HCT116 (cell line): ENCODE measurements at regions not wholly inside any gene's neighbourhood (a gene's known extent, or its start where the extent isn't known, plus 50 kb on each side); places are given as distances from the start of the nearest gene placed in this dataset.

Source experiments
- CTCF ChIP-seq, 3 experiments: fragments of 200-600 bp in 1 of 3; sonication (generic) in 1 of 3; IDR thresholded peaks in 2 of 3; conservative IDR thresholded peaks in 1 of 3; 2 replicates each; pipeline ENCODE4 v1.5.1; 2012 to 2017; ENCODE audit warnings: low read depth in 2 of 3, low read length in 2 of 3, antibody characterized with exemption in 1 of 3, borderline replicate concordance in 1 of 3, control low read depth in 1 of 3, mild to moderate bottlenecking in 1 of 3, mixed read lengths in 1 of 3, mixed run types in 1 of 3, moderate library complexity in 1 of 3; ENCODE audit not compliant: insufficient read depth in 1 of 3
- EGR1 ChIP-seq: IDR thresholded peaks from 2 replicates; pipeline ENCODE4 v1.6.1; 2012; ENCODE audit warnings: low read depth
- EZH2 ChIP-seq: fragments of 200-600 bp; sonication (generic); IDR thresholded peaks from 2 replicates; pipeline ENCODE4 v1.6.1; 2017; ENCODE audit warnings: antibody characterized with exemption, mixed run types
- EZH2phosphoT487 ChIP-seq: fragments of 200-600 bp; IDR thresholded peaks from 2 replicates; pipeline ENCODE4 v1.6.1; 2018; ENCODE audit warnings: antibody characterized with exemption, borderline replicate concordance
- JUND ChIP-seq: IDR thresholded peaks from 2 replicates; pipeline ENCODE4 v1.6.1; 2012
- POLR2A ChIP-seq: IDR thresholded peaks from 2 replicates; pipeline ENCODE4 v1.7.0; 2011; ENCODE audit warnings: borderline replicate concordance; ENCODE audit not compliant: insufficient read depth, insufficient read length; ENCODE audit errors: extremely low read depth
- RAD21 ChIP-seq: IDR thresholded peaks from 2 replicates; pipeline ENCODE4 v1.6.1; 2012; ENCODE audit warnings: low read depth, mild to moderate bottlenecking
- SIN3A ChIP-seq: IDR thresholded peaks from 2 replicates; pipeline ENCODE4 v1.6.1; 2012; ENCODE audit warnings: low read depth
- TCF7L2 ChIP-seq: IDR thresholded peaks from 2 replicates; pipeline ENCODE4 v1.7.0; 2011; ENCODE audit warnings: borderline replicate concordance, inconsistent platforms; ENCODE audit not compliant: insufficient read depth, insufficient read length; ENCODE audit errors: extremely low read depth

- TF ChIP-seq EZH2 (no peak), EGR1 (no peak), POLR2A (no peak), RAD21 (no peak), CTCF (IDR thresholded peaks at IDR 0.05 in 2 of 3, conservative IDR thresholded peaks at IDR 0.05 in 1 of 3; ENCODE audit: borderline replicate concordance in 1 of 3, insufficient read depth in 1 of 3, low read depth in 2 of 3, low read length in 2 of 3) (no peak), EZH2phosphoT487 (no peak), SIN3A (no peak), TCF7L2 (no peak), JUND (no peak)
Observed at GRCh38 chr15:77775837-77776236, 143.1 kb upstream of the LINGO1 start.
